SW480 (cell line): ENCODE measurements at regions not wholly inside any gene's neighbourhood (a gene's known extent, or its start where the extent isn't known, plus 50 kb on each side); places are given as distances from the start of the nearest gene placed in this dataset.

ENCODE experiments used
- DNase-seq: peaks from one replicate; pipeline ENCODE4 v3.0.0-alpha.2; 2016; ENCODE audit warnings: low spot score

DNA sequence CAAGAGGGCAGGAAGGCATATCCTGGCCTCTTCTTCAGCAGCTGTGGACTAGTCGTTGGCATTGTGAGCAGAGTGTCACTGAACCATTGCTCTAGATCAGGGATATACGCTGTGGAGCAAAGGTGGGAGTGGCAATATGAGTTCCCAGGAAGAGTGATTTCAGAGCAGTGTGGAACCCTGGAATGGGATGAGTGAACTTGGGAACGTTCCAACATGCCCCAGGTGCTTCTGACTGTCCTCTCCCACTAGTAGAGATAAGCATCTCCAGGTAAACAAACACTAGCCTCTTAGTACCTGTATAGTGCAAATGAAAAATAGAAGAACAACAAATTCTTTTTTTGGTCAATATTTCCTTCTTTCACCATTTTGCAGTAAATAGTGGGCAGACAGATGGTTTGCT lies 123.6 kb upstream of the VEPH1 start:
- no peak for DNase-seq

DNA sequence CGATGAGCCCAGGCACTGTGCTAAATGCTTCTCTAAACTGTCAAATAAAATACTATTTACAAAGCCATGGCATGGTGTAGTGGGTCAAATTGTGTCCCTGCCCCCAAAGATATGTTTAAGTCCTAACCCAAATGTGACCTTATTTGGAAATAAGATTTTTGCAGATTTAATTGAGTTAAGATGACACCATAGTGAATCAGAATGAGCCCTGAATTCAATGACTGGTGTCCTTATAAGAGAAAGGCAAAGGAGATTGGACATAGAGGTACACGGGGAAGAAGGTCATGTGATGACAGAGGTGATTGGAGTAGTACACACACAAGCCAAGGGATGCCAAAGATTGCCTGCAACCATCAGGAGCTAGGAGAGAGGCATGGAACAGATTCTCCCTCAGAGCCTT lies 121.6 kb upstream of the VEPH1 start:
- no peak for DNase-seq

DNA sequence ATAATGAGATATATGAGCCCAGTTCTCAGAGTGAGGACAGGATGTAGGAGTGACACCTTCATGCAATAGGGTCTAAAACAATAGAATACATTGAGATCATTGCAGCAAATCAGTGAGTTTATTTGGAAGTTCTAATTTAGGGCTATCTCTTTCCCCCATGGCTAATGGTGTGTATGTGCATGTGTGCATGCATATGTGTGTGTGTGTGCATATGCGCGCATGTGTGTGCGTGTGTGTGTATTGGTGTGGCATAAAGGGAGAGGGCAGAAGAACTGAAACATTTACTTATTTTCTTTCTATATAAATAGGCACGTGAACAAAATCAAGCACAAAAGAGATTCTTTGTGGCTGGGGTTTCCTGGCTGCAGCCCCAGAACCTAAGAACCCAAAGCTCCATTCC lies 115.7 kb upstream of the VEPH1 start:
- DNase-seq = no peak

DNA sequence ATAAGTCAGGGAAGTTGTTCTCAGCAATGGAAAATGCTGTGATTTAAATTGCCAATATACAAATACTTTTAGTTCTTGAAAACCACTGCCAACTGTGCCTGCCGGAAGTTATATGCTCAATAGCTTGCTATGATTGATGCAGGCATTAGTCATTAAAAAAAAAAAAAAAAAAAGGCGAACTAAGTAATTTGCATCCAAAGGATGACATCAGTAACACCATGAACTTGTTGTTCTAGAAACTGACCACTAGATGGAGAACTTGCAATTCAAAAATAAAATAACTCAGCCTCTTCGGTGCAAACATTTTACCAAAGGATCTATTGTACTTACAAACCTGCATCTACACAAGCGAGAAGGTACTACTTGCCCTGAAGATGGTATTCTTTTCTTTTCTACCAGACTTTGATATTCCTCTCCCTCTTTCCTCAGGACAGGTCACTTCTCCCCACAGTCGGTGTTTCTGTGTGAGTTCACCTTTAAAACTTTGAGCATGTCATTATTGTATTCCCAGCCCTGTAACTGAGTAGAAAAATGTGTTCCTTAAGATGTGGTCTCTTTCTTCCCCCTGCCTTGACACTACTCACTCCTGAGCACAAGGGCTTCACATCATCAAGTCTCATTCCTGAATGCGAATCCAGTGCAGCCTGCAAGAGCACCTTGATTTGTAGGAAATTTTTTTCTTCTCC lies 115.0 kb upstream of the VEPH1 start:
- peak; percentile 88 for DNase-seq

DNA sequence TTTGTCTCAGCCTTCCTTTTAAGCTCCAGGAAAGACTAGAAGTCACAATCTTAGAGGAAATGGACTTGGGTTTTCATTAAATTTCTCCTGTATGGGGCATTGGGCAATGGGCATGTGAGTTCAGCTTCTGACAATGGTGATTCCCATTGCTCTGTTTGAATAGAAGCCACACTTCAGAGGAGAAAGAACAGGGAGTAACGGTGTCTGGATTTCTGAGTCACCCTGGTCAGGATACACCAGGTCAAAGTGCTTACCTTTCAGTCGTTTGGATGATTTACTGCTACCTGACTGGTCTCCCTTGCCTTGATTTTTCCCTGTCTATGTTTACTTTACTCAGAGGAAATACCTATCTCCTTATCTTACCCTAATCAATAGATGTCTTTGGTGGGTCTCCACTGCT lies 111.7 kb upstream of the VEPH1 start:
- DNase-seq = no peak

DNA sequence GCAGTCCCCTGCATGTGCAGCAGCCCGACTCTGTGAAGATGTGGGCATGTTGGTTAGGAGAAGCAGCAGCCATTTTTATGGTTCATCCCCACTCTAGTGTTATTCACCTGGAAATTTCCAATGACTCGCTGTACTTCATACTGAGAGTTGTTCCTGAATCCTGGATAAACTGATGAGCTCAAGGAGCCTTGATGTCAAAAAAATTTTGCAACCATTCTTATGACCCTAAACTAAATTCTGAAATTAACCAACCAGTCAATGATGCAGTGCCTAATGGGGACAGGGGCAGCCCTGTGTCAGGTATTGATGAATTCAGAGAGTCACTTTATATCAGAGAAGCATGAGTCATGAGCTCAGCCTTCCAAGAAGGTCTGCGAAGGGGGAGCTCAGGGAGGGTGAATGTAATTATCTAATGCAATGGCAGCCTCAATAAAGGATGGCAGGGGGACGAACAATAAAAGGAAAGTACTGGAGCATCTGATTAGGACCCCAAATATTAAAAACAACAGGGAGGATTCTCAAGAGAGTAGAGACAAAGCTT lies 108.4 kb upstream of the VEPH1 start:
- DNase-seq = no peak

DNA sequence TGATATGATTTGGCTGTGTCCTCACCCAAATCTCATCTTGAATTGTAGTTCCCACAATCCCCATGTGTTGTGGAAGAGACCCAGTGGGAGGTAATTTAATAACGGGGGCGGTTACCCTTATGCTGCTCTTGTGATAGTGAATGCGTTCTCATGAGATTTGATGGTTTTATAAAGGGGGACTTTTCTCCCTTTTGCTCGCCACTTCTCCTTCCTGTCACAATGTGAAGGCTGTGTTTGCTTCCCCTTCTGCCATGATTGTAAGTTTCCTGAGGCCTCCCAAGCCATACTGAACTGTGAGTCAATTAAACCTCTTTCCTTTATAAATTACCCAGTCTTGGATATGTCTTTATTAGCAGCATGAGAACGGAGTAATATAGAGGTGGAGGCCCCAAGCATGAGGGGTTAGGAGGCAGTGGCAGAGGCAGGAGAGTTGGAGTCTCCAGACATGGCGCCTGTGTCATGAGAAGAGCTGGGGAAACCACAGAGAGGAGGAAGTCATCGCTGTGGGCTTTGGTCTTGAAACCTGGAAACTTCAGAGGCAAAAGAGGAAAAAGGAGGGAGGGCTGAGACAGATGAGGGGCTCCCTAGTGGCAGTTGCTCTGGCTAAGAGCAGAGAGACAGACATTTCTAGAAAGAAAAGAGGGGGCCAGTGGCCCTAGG lies 107.8 kb upstream of the VEPH1 start:
- DNase-seq = no peak

DNA sequence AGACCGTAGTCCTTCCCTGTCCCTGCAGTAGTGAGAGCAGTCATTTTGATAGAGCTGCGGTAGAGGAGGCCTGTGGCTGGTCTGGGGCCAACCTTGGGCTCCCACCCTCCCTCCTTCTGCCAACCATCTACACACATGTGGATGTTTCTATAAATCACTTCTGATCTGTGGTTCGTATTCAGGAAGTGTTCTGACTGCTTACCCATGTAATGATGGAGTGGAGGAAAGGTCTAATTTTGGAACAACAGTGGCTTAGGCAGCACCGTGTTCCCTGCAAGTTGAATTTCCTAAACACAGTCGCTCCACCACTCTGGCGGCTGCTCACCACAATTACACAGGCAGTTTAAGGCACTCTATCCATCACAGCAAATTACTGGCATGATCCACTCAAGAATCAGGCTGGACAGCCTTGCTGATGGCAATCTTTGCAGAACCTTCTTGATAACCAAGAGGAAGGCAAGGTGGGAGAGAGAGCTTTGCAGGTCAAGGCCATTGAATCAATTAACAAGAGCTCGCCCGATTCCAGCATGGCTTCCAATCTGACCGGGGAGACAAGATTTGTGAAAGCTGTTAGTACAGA lies 104.7 kb upstream of the VEPH1 start:
- no peak for DNase-seq

DNA sequence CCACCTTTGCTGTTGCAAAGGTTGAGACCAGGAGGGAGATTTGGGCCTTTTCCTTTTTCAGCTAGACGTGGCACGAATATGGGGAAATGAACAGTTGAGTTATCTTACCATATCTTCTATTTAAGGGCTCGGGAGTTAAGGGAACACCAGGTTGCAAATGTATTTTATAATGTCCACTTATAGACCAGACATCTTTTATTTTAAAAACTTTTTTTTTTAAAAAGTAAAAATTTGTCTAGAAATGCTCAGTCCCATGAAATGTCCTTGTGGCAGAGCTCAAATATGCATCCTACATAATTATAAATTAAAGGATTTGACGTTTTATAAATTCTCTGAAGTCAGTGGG lies 103.6 kb upstream of the VEPH1 start:
- no peak for DNase-seq

DNA sequence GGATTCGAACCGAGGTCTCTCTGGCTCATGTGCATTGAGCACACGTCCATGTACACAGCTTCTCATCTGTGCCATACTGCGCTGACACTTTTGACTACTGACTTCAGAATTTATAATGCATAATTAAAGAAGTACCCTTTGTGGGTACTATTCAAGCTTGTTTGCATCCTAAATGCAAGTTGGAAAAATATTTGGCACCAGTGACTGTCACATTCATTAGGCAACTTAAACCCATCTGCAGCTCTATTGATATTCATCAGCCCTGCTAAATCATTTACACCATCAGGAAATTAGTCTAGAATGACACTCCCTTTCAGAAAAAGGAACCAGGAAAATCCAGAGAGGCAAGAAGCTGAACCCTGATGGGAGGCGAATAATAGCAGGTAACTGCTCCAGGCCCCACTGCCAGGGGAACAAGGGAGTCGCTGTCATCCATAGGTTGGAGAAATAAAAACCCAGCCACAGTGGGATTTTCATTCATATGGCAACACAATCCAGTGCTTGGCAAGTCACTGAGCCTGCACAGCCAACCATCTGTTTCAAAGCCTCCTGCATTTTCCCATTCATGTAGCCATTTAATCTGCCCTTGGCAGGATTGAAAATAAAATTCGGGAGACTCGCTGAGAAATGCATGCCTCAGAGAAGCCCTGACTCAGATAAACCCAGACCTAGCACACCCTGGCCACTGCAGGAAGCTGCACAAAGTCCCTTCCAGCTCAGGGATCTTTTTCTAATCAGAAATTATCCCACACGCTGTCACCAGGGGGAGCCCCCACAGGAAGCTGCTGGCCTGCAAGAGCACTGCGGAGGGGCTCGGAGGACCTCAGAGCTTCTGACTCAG lies 103.0 kb upstream of the VEPH1 start:
- peak; percentile 62 for DNase-seq

DNA sequence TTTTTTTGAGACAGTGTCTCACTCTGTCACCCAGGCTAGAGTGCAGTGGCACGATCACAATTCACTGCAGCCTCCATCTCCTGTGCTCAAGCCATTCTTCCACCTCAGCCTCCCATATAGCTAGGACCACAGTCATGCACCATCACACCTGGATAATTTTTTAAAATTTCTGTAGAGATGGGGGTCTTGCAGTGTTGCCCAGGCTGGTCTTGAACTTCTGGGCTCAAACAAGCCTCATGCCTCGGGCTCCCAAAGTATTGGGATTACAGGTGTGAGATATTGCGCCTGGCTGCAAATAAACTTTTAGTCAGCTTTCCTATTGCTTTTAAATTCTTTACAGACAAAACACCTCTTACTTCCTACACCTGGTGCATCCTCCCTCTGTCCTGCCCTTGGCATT lies 102.1 kb upstream of the VEPH1 start:
- DNase-seq = no peak

DNA sequence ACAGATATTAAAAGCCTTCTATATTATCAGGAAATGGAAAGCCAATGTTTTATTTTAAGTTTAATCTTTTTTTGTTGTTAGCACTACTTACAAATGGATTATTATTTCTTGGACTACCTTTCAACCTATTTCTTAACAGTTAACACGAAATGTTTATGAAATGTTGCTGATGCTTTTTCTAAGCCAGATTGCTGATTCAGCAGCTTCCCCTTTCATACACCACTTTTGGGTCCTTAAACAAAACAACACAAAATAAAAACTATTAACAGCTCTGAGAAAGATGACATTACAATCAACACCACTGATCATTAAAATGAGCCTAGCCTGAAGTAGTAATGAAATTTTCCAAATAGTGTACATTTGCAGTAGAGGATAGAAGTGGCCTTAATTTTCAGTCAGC lies 99.2 kb upstream of the VEPH1 start:
- DNase-seq = no peak

DNA sequence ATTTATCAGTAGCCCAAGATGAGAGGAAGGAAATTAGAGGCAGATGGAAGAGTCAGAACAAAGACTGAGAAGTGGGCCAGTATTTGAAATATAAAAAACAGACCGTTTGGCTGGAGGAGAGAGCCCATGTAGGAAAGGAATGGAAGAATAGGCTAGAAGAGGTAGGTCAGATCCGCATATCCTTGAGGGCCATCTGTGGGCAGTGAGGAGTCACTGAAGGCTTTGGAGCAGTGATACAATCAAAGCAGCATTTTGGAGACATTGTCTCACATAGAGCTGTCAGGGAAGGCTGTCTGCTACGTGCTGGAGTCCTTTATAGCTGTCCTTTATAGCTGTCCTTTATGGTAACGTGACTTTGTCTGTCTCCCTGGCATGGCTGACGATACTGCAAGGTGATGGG lies 92.0 kb upstream of the VEPH1 start:
- no peak for DNase-seq

DNA sequence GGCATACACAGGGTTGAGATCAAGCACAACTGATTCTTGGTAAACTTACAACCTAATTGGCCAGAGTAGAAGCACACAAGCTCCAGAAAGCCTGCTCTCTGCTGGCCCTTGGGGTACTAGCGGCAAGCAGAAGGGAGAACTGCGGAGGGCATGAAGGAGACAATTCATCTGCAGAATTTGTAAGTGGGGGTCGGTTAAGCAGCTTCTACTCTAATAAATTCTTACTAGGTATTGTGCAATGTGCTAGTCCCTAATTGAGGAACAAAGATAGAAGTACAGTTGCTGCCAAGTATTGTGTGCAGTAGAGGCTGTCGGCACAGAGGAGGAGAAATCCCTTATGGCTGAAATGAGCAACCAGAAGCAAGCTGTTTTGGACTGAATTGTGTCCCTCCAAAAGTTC lies 91.2 kb upstream of the VEPH1 start:
- DNase-seq = no peak

DNA sequence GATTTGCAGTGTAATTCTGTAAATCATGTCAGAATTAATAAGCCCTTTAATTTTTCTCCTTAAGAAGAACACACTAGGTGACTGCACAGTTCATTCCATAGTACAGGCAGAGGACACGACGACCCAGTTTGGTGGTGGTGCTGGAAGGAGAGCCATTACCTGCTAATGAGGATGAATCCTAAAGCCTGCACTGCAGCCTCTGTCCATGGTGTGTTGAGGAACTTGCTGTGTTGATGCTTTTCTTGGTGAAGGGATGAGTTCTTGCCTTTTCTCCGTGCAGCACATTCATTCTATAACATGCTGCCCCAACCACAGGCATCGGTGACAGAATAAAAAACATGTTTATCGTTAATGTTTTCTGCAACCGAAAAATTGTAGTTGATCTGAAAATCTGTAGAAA lies 89.6 kb upstream of the VEPH1 start:
- DNase-seq = no peak

DNA sequence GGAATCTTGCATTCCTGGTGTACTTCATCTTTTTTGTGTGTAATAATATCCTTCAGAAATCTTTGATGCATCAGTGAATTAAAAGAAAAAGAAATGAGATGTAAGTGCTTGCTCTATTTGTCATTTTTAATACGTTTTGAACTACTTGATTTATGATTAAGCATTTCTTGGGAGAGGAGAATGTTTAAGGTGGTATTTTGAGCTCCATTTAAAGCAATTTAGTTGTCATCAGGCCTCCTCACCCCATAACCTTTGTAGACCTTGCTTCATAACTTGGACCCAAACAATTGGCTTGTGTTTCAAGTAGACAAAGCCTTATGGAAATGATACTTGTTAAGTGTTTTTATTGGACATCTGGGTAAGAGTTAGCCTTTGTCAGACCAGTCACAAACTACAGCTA lies 87.1 kb upstream of the VEPH1 start:
- no peak for DNase-seq

DNA sequence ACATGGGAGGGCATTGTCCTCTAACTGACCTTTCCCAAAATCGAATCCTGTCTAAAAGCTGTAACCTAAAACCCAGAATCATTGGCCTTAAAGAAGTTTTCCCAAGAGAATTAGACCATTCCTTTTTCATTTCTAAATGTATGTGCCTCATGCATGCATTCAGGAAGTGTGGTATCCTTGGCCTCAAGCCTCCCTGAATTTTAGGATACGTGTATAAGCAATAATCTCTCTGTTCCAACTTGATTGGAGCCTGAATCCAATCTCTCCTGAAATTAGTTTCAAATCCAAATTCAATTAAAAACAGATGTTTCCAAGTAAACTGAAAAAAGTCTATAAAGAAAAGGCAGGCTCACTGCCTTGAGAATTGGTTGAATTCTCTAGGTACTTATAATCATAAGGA lies 86.0 kb upstream of the VEPH1 start:
- no peak for DNase-seq

DNA sequence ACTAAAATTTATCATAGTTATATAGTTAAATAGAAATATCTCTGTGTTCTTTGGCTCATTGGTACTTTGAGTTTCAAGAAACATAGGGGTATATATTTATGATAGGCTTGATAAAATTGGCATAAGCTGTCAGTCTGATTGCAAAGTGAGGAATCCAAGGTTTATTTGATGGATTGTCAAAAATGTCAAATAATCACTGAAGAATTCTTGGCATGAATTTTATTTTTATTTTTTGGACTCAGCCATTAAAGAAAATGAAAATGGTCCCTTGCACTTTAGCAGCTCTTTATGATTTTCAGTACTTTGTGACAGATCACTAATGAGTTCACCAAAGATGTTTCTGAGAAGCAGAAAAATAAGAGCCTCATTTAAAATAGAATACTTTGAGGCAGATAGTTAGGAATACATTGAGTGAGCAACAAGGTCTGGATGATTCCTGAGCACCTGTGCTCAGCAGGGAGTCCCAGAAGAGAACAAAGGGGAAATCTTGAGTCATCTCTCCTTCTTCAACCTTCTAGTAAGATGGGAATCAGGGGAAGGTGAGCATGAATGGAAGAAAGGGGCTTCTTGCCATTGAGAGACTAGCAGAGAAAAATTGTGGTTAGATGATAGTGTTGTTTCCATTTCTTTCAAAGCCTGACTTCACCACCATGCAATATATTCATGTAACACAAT lies 85.3 kb upstream of the VEPH1 start:
- DNase-seq = no peak

DNA sequence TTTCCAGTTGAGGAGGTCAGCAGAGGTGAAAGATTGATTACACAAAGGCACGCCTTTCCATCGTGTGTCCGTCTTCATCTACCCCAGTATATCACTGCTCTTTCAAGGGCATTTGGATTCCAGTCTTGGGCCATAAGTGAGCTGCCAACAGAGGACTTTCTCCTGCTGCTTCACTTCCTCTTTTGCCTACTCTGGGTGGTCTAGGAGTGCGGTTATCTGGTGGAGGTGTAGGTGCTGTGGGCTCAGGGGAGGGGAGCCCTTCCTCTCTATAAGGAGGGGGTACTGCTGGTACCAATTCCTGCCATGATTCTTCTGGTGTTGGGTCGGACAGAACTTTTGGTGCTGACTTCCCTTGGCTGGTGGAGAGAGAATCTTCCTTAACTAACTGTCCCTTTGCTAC lies 83.1 kb upstream of the VEPH1 start:
- no peak for DNase-seq

DNA sequence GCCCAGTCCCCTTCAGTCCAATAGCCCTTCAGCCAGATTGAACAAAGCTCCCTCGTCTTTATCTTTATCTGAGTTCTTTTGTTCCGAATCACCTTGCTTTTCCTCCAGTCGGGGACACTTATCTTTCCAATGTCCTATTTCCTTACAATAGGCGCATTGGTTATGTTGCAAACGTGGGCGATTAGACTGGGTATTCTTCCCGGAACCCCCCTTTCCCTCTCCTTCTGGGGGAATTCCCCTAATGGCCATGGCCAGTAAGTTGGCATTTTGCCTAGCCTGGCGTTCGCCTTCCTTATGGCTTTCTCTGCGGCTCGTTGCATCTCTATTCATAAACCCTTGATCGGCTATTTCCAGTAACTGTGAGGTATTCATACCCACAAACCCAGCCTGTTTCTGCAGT lies 82.2 kb upstream of the VEPH1 start:
- no peak for DNase-seq

DNA sequence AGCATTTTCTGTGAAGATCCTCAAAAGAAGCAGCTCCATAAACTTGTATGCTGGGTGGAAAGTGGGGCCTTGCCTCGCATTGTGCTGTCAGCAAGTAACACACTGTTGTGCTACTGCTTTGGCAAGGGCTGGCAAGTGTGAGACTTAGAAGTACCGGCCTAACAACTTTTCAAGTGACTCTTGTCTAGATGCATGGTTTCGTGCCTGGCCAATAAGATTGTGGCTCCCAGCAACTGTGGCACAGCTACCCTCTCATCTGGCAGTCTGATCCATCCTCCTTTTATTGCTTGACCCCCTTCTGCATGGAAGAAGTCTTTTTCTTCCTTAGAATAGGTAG lies 79.4 kb upstream of the VEPH1 start:
- DNase-seq = no peak

DNA sequence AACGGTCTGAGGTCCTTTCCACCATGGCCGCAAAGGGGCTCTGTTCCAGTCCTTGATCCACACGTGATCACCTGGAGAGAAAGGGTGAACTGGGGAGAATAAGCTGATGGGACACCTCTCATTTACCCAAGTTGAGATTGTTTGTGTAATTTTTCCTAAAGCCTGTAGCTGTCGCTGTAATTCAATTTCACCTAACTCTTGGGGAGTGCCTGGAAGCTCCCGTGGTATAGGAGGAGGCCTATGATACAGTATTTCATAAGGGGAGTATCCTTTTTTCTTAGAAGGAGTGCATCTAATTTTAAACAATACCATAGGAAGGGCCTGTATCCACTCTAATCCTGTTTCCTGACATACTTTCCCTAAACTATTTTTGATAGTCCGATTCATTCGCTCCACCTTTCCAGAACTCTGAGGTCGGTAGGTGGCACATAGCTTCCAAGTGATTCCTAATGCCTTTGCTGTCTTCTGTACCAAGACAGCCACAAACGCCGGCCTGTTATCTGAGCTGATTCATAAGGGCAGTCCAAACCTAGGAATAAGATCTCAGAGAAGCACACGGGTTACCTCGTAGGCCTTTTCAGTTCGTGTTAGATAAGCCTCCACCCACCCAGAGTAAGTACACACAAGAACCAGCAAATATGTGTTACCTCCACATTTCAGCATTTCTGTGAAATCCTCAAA lies 78.9 kb upstream of the VEPH1 start:
- DNase-seq = peak; percentile 9
